DOHH2 (cell line): ENCODE measurements at regions not wholly inside any gene's neighbourhood (a gene's known extent, or its start where the extent isn't known, plus 50 kb on each side); places are given as distances from the start of the nearest gene placed in this dataset.

Source experiments
- H3F3A ChIP-seq: fragments of 200-600 bp; sonication (generic), shearing (Covaris generic); 2 replicates; pipeline ENCODE4 v1.6.0; 2016; ENCODE audit warnings: antibody characterized with exemption, mild to moderate bottlenecking; ENCODE audit not compliant: control insufficient read depth, insufficient read depth
- H3K27ac ChIP-seq: fragments of 200-600 bp; sonication (generic); 2 replicates; pipeline ENCODE4 v1.5.1; 2014; ENCODE audit warnings: low read depth, mild to moderate bottlenecking, low read length, moderate library complexity
- H3K27me3 ChIP-seq: fragments of 200-600 bp; sonication (generic); 2 replicates; pipeline ENCODE4 v1.6.1; 2014; ENCODE audit warnings: mild to moderate bottlenecking, low read length, mixed read lengths; ENCODE audit not compliant: control insufficient read depth
- H3K36me3 ChIP-seq: fragments of 200-600 bp; sonication (generic); 2 replicates; pipeline ENCODE4 v1.6.1; 2014; ENCODE audit warnings: mild to moderate bottlenecking, low read length, moderate library complexity, mixed read lengths; ENCODE audit not compliant: control insufficient read depth
- H3K4me1 ChIP-seq: fragments of 200-600 bp; sonication (generic); 2 replicates; pipeline ENCODE4 v1.6.1; 2014; ENCODE audit warnings: mild to moderate bottlenecking, low read length, mixed read lengths; ENCODE audit not compliant: control insufficient read depth
- H3K4me2 ChIP-seq: fragments of 200-600 bp; sonication (generic); 2 replicates; pipeline ENCODE4 v1.6.0; 2014; ENCODE audit warnings: mild to moderate bottlenecking, low read length, moderate library complexity
- H3K4me3 ChIP-seq: fragments of 200-600 bp; sonication (generic); 2 replicates; pipeline ENCODE4 v1.5.1; 2014; ENCODE audit warnings: mild to moderate bottlenecking, low read length, mixed read lengths
- H3K79me2 ChIP-seq: fragments of 200-600 bp; sonication (generic); 2 replicates; pipeline ENCODE4 v1.6.1; 2014; ENCODE audit warnings: mild to moderate bottlenecking, low read length, mixed read lengths; ENCODE audit not compliant: control insufficient read depth
- H3K9me2 ChIP-seq: fragments of 200-600 bp; sonication (generic); replicated peaks from 2 replicates; pipeline ENCODE4 v1.6.1; 2014; ENCODE audit warnings: mild to moderate bottlenecking, low read length, mixed read lengths; ENCODE audit not compliant: control insufficient read depth
- H3K9me3 ChIP-seq: fragments of 200-600 bp; sonication (generic); 2 replicates; pipeline ENCODE4 v1.6.1; 2014; ENCODE audit warnings: antibody characterized with exemption, low read length, mixed read lengths; ENCODE audit not compliant: control insufficient read depth, insufficient read depth
- H4K20me1 ChIP-seq: fragments of 200-600 bp; sonication (generic); 2 replicates; pipeline ENCODE4 v1.6.0; 2014; ENCODE audit warnings: low read depth, mild to moderate bottlenecking, antibody characterized with exemption, low read length, moderate library complexity; ENCODE audit not compliant: control insufficient read depth, insufficient read depth
- CTCF ChIP-seq: fragments of 200-600 bp; sonication (generic); IDR thresholded peaks from one replicate; pipeline ENCODE4 v1.5.1; 2014; ENCODE audit warnings: antibody characterized with exemption, mild to moderate bottlenecking, low read depth, low read length; ENCODE audit not compliant: poor library complexity, severe bottlenecking
- EZH2phosphoT487 ChIP-seq: fragments of 200-600 bp; sonication (generic); IDR thresholded peaks from 2 replicates; pipeline ENCODE4 v1.6.1; 2017; ENCODE audit warnings: borderline replicate concordance, mild to moderate bottlenecking, antibody characterized with exemption, low read length, moderate library complexity, mixed read lengths

GRCh38 chr6:167734662-167735083 is 92.0 kb upstream of the AFDN start:
- Histone ChIP-seq H3K4me2 (no peak overlapping the region), H4K20me1 (no peaks in the 10 kb centered on the region), H3K27me3 (no peaks in the 10 kb centered on the region), H3K27ac (no peak overlapping the region), H3F3A (no peaks in the 10 kb centered on the region), H3K36me3 (no peaks in the 10 kb centered on the region), H3K9me2 (no peaks in the 10 kb centered on the region), H3K79me2 (no peaks in the 10 kb centered on the region), H3K9me3 (no peaks in the 10 kb centered on the region), H3K4me3 (no peak overlapping the region), H3K4me1 (no peaks in the 10 kb centered on the region)
- TF ChIP-seq CTCF: no peak
- no peak for TF ChIP-seq EZH2phosphoT487

GRCh38 chr6:167735084-167735950 is 91.4 kb upstream of the AFDN start:
- H3F3A ChIP-seq: no peaks in the 10 kb centered on the region
- H4K20me1 ChIP-seq: no peaks in the 10 kb centered on the region
- H3K36me3 ChIP-seq: no peaks in the 10 kb centered on the region
- H3K79me2 ChIP-seq: no peaks in the 10 kb centered on the region
- TF ChIP-seq CTCF (no peak), EZH2phosphoT487 (no peak)
- H3K9me2 ChIP-seq: no peaks in the 10 kb centered on the region
- no peaks in the 10 kb centered on the region for H3K4me1 ChIP-seq
- no peaks in the 10 kb centered on the region for H3K27me3 ChIP-seq
- H3K9me3 ChIP-seq: no peaks in the 10 kb centered on the region
- H3K4me2 ChIP-seq: no peak overlapping the region
- H3K27ac ChIP-seq: no peak overlapping the region
- no peak overlapping the region for H3K4me3 ChIP-seq

- H3K4me3 ChIP-seq: no peak overlapping the region
- no peak for TF ChIP-seq EZH2phosphoT487
- no peak for TF ChIP-seq CTCF
- H3F3A ChIP-seq: no peaks in the 10 kb centered on the region
- H3K27ac ChIP-seq: no peak overlapping the region
- no peak overlapping the region for H3K4me2 ChIP-seq
- H3K4me1 ChIP-seq: no peaks in the 10 kb centered on the region
- H3K36me3 ChIP-seq: no peaks in the 10 kb centered on the region
- H3K79me2 ChIP-seq: no peaks in the 10 kb centered on the region
- no peaks in the 10 kb centered on the region for H3K9me2 ChIP-seq
- no peaks in the 10 kb centered on the region for H4K20me1 ChIP-seq
- H3K27me3 ChIP-seq: no peaks in the 10 kb centered on the region
- no peaks in the 10 kb centered on the region for H3K9me3 ChIP-seq
These were observed 90.8 kb upstream of the AFDN start for GRCh38 chr6:167735951-167736288.
